ENCODE measurements at regions not wholly inside any gene's neighbourhood (a gene's known extent, or its start where the extent isn't known, plus 50 kb on each side); places are given as distances from the start of the nearest gene placed in this dataset.

- Histone ChIP-seq H3K27me3 (ENCODE audit: control insufficient read depth, insufficient read depth, low read length) (no peaks in the 10 kb centered on the region), H3K9ac (ENCODE audit: insufficient read depth, low read length) (no peak overlapping the region), H3K9me3 (ENCODE audit: control insufficient read depth, insufficient read depth, low read depth, low read length) (no peaks in the 10 kb centered on the region), H3K4me2 (ENCODE audit: extremely low read depth, insufficient read depth, low read length) (no peak overlapping the region), H4K20me1 (ENCODE audit: control insufficient read depth, extremely low read depth, insufficient read depth, low read length) (no peaks in the 10 kb centered on the region), H3K4me1 (ENCODE audit: control insufficient read depth, extremely low read depth, insufficient read depth, low read length) (no peaks in the 10 kb centered on the region), H3K4me3 (replicated peaks in 1 of 4; ENCODE audit: control extremely low read depth in 1 of 4, insufficient read depth in 1 of 4, low read depth in 3 of 4, low read length in 4 of 4) (no peak overlapping the region), H3K36me3 (ENCODE audit: control insufficient read depth, insufficient read depth, low read length) (no peaks in the 10 kb centered on the region), H3K79me2 (ENCODE audit: control insufficient read depth, insufficient read depth, low read length) (no peaks in the 10 kb centered on the region), H2AFZ (ENCODE audit: low read length) (no peak overlapping the region), H3K27ac (ENCODE audit: insufficient read depth, low read length) (no peak overlapping the region)
- TF ChIP-seq CTCF (conservative IDR thresholded peaks at IDR 0.05 in 1 of 2, IDR thresholded peaks at IDR 0.05 in 1 of 2; ENCODE audit: low read depth in 1 of 2, low read length in 2 of 2) (no peak), EZH2 (IDR thresholded peaks at IDR 0.05; ENCODE audit: low read length, missing control alignments) (no peak)
- DNase-seq (ENCODE audit: low read depth in 2 of 2): peak in 1 of 2 donors; percentile 57
Measured at GRCh38 chr11:42013656-42014201, 554.3 kb upstream of the LRRC4C start.

GRCh38 chr11:42021911-42022310 is 562.5 kb upstream of the LRRC4C start:
- H3K4me3 ChIP-seq (replicated peaks in 1 of 4; ENCODE audit: control extremely low read depth in 1 of 4, insufficient read depth in 1 of 4, low read depth in 3 of 4, low read length in 4 of 4): no peak overlapping the region
- no peak overlapping the region for H3K9ac ChIP-seq (ENCODE audit: insufficient read depth, low read length)
- no peaks in the 10 kb centered on the region for H3K79me2 ChIP-seq (ENCODE audit: control insufficient read depth, insufficient read depth, low read length)
- no peak overlapping the region for H2AFZ ChIP-seq (ENCODE audit: low read length)
- H3K36me3 ChIP-seq (ENCODE audit: control insufficient read depth, insufficient read depth, low read length): no peaks in the 10 kb centered on the region
- no peaks in the 10 kb centered on the region for H3K4me1 ChIP-seq (ENCODE audit: control insufficient read depth, extremely low read depth, insufficient read depth, low read length)
- H3K9me3 ChIP-seq (ENCODE audit: control insufficient read depth, insufficient read depth, low read depth, low read length): no peaks in the 10 kb centered on the region
- no peak overlapping the region for H3K27ac ChIP-seq (ENCODE audit: insufficient read depth, low read length)
- no peak overlapping the region for H3K4me2 ChIP-seq (ENCODE audit: extremely low read depth, insufficient read depth, low read length)
- no peak for TF ChIP-seq CTCF (conservative IDR thresholded peaks at IDR 0.05 in 1 of 2, IDR thresholded peaks at IDR 0.05 in 1 of 2; ENCODE audit: low read depth in 1 of 2, low read length in 2 of 2)
- no peak for DNase-seq (ENCODE audit: low read depth in 2 of 2)
- H4K20me1 ChIP-seq (ENCODE audit: control insufficient read depth, extremely low read depth, insufficient read depth, low read length): no peaks in the 10 kb centered on the region
- no peaks in the 10 kb centered on the region for H3K27me3 ChIP-seq (ENCODE audit: control insufficient read depth, insufficient read depth, low read length)

- Histone ChIP-seq H3K9ac (ENCODE audit: insufficient read depth, low read length) (no peak overlapping the region), H3K36me3 (ENCODE audit: control insufficient read depth, insufficient read depth, low read length) (no peaks in the 10 kb centered on the region), H3K27me3 (ENCODE audit: control insufficient read depth, insufficient read depth, low read length) (no peaks in the 10 kb centered on the region), H3K4me2 (ENCODE audit: extremely low read depth, insufficient read depth, low read length) (no peak overlapping the region), H4K20me1 (ENCODE audit: control insufficient read depth, extremely low read depth, insufficient read depth, low read length) (no peaks in the 10 kb centered on the region), H3K4me3 (replicated peaks in 1 of 4; ENCODE audit: control extremely low read depth in 1 of 4, insufficient read depth in 1 of 4, low read depth in 3 of 4, low read length in 4 of 4) (no peak overlapping the region), H3K27ac (ENCODE audit: insufficient read depth, low read length) (no peak overlapping the region), H3K79me2 (ENCODE audit: control insufficient read depth, insufficient read depth, low read length) (no peaks in the 10 kb centered on the region), H2AFZ (ENCODE audit: low read length) (no peak overlapping the region), H3K4me1 (ENCODE audit: control insufficient read depth, extremely low read depth, insufficient read depth, low read length) (no peaks in the 10 kb centered on the region), H3K9me3 (ENCODE audit: control insufficient read depth, insufficient read depth, low read depth, low read length) (no peaks in the 10 kb centered on the region)
- DNase-seq (ENCODE audit: low read depth in 2 of 2): no peak
- TF ChIP-seq EZH2 (IDR thresholded peaks at IDR 0.05; ENCODE audit: low read length, missing control alignments): no peak
- TF ChIP-seq CTCF (conservative IDR thresholded peaks at IDR 0.05 in 1 of 2, IDR thresholded peaks at IDR 0.05 in 1 of 2; ENCODE audit: low read depth in 1 of 2, low read length in 2 of 2): no peak
Measured at GRCh38 chr11:42023267-42023666, 563.8 kb upstream of the LRRC4C start.
